GM12891 (cell line): ENCODE measurements at regions not wholly inside any gene's neighbourhood (a gene's known extent, or its start where the extent isn't known, plus 50 kb on each side); places are given as distances from the start of the nearest gene placed in this dataset.

ENCODE experiments used
- POLR2A ChIP-seq: IDR thresholded peaks from 2 replicates; pipeline ENCODE4 v1.6.1; 2011; ENCODE audit warnings: low read depth, low read length, control low read depth
- POLR2AphosphoS5 ChIP-seq: IDR thresholded peaks from 2 replicates; pipeline ENCODE4 v1.6.1; 2011; ENCODE audit warnings: low read depth, low read length, control low read depth
- SPI1 ChIP-seq: IDR thresholded peaks from 2 replicates; pipeline ENCODE4 v1.6.1; 2011; ENCODE audit warnings: low read depth, low read length, control low read depth
- TAF1 ChIP-seq: IDR thresholded peaks from 2 replicates; pipeline ENCODE4 v1.6.1; 2011; ENCODE audit warnings: low read depth, low read length, control low read depth

- no peak for TF ChIP-seq POLR2A
- no peak for TF ChIP-seq POLR2AphosphoS5
- no peak for TF ChIP-seq SPI1
- no peak for TF ChIP-seq TAF1
These were observed 286.4 kb downstream of the CDH19 start for GRCh38 chr18:66317243-66318090.
